Activated CD8-positive, alpha-beta T cell treated with anti-CD3 and anti-CD28 coated beads for 36 hours (primary cell): ENCODE measurements at regions not wholly inside any gene's neighbourhood (a gene's known extent, or its start where the extent isn't known, plus 50 kb on each side); places are given as distances from the start of the nearest gene placed in this dataset.

Source experiments
- ATAC-seq: fragments of 200-7000 bp; cut with Tn5 transposase; one replicate; pipeline ENCODE4 v1.10.0; 2021; ENCODE audit warnings: mild to moderate bottlenecking, moderate library complexity
- CTCF ChIA-PET: fragments of 350-600 bp; sonication (Branson Sonifier 250); formaldehyde crosslinking; loops from one replicate; lab custom pipeline; 2021; ENCODE audit warnings: antibody characterized with exemption; lab: Charles Lee
- POLR2A ChIA-PET: fragments of 350-600 bp; sonication (Branson Sonifier 250); formaldehyde crosslinking; loops from one replicate; lab custom pipeline; 2021; ENCODE audit warnings: antibody characterized with exemption; lab: Charles Lee
- DNase-seq: peaks from one replicate; pipeline ENCODE4 v3.0.0-alpha.2; 2020
- H3K27ac Mint-ChIP-seq: one replicate; pipeline ENCODE4 v1.8.0; 2021; ENCODE audit warnings: mild to moderate bottlenecking, mixed read lengths
- H3K27me3 Mint-ChIP-seq: one replicate; pipeline ENCODE4 v1.8.0; 2021; ENCODE audit warnings: mixed read lengths
- H3K36me3 Mint-ChIP-seq: one replicate; pipeline ENCODE4 v1.8.0; 2021; ENCODE audit warnings: low read depth, mixed read lengths
- H3K4me1 Mint-ChIP-seq: one replicate; pipeline ENCODE4 v1.8.0; 2021; ENCODE audit warnings: low read depth, mixed read lengths
- H3K4me3 Mint-ChIP-seq: one replicate; pipeline ENCODE4 v1.8.0; 2021; ENCODE audit warnings: mild to moderate bottlenecking, moderate library complexity, mixed read lengths
- H3K9me3 Mint-ChIP-seq: one replicate; pipeline ENCODE4 v1.8.0; 2021; ENCODE audit warnings: mixed read lengths
- intact Hi-C: fragments of 100-400 bp; cut with micrococcal nuclease; formaldehyde crosslinking; loops from one replicate; pipeline ENCODE4 v1.10.0; 2022
- TF ChIP-seq, protein P1 (sequence below): fragments of 200-600 bp; IDR thresholded peaks from one replicate; pipeline ENCODE4 v1.8.0; 2022; ENCODE audit warnings: antibody characterized with exemption, mild to moderate bottlenecking

DNA sequence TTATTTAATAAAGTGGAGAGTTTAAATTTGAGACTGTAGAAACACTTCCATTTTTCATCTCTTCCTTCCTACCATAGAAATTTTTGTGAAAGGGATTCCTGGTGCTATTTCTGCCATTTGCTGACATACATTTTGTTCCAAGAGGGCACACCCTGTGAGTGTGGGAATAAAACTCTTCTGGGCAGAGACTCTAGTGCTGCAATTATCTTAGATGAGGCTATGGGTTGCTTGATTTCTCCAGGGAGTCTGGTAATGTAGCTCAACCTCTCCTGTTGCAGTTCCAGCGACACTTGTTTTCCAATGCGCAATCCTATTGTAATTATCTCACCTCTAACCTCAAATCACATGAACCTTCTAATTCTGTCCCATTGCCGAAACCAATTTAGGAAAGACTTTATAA lies 60.1 kb upstream of the ZSWIM2 start:
- POLR2A ChIA-PET: interaction anchor here (0.6 kb wide), 1 partner anchor 561 kb away, joined by 3 read pairs; no protein-coding TSS in a partner anchor
- Mint-ChIP-seq H3K27ac (no peak overlapping the region), H3K4me3 (no peak overlapping the region), H3K36me3 (no peaks in the 10 kb centered on the region), H3K27me3 (no peaks in the 10 kb centered on the region), H3K9me3 (no peaks in the 10 kb centered on the region), H3K4me1 (no peaks in the 10 kb centered on the region)
- ATAC-seq: no peak
- TF ChIP-seq, protein P1, sequence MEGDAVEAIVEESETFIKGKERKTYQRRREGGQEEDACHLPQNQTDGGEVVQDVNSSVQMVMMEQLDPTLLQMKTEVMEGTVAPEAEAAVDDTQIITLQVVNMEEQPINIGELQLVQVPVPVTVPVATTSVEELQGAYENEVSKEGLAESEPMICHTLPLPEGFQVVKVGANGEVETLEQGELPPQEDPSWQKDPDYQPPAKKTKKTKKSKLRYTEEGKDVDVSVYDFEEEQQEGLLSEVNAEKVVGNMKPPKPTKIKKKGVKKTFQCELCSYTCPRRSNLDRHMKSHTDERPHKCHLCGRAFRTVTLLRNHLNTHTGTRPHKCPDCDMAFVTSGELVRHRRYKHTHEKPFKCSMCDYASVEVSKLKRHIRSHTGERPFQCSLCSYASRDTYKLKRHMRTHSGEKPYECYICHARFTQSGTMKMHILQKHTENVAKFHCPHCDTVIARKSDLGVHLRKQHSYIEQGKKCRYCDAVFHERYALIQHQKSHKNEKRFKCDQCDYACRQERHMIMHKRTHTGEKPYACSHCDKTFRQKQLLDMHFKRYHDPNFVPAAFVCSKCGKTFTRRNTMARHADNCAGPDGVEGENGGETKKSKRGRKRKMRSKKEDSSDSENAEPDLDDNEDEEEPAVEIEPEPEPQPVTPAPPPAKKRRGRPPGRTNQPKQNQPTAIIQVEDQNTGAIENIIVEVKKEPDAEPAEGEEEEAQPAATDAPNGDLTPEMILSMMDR: no peak
- intact Hi-C loops: no loop called here
- DNase-seq: no peak
- CTCF ChIA-PET: no interaction called here

DNA sequence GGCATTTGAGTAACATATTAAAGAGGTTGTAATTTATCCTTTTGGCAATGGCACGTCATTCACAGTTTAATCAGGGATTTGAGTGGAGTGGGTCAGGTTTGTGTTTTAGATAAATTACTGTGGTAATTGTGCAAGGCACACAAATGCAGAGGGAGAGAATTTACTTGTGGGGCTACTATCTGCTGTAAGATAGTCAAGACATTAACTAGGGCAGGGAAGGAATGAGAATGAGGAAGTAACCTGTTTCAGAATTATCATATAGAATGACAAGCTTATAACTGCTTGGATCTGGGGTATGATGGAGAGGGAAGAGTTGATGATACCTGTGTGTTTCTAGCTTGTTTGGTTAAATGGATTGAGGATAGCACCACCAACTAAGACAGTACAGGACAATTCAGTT lies 58.9 kb upstream of the ZSWIM2 start:
- ATAC-seq (no peak), DNase-seq (no peak)
- no peak overlapping the region for H3K4me3 Mint-ChIP-seq
- TF ChIP-seq, protein P1: no peak
- intact Hi-C loops: no loop called here
- H3K36me3 Mint-ChIP-seq: no peaks in the 10 kb centered on the region
- no peaks in the 10 kb centered on the region for H3K4me1 Mint-ChIP-seq
- no peaks in the 10 kb centered on the region for H3K9me3 Mint-ChIP-seq
- no peaks in the 10 kb centered on the region for H3K27me3 Mint-ChIP-seq
- POLR2A ChIA-PET: no interaction called here
- H3K27ac Mint-ChIP-seq: no peak overlapping the region
- CTCF ChIA-PET: no interaction called here

DNA sequence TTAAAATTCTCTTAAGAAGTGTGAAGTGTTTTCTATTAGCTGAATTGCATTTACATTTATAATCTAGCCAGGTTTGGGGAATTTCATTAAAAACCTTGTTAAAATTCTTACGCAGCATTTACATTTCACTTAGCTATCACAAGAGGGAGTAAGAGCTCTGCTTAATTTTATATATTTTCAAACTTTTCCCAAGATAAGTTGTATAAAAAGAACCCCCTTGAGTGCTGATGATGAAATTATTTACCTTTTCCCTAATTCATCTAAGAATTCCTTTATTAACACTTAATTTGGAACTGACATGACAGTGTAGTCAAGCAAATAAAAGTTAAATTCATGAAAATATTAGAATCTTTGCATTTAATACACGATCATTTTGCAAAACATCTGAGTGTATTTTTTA lies 54.2 kb upstream of the ZSWIM2 start:
- no peak for ATAC-seq
- intact Hi-C loops: no loop called here
- TF ChIP-seq, protein P1: no peak
- no peaks in the 10 kb centered on the region for H3K27me3 Mint-ChIP-seq
- H3K4me3 Mint-ChIP-seq: no peak overlapping the region
- ChIA-PET CTCF (no interaction called here), POLR2A (no interaction called here)
- H3K36me3 Mint-ChIP-seq: no peaks in the 10 kb centered on the region
- no peak for DNase-seq
- no peaks in the 10 kb centered on the region for H3K4me1 Mint-ChIP-seq
- no peak overlapping the region for H3K27ac Mint-ChIP-seq
- no peaks in the 10 kb centered on the region for H3K9me3 Mint-ChIP-seq
